Testis (tissue), 2 donors: ENCODE measurements at regions not wholly inside any gene's neighbourhood (a gene's known extent, or its start where the extent isn't known, plus 50 kb on each side); places are given as distances from the start of the nearest gene placed in this dataset.

Experiments used
- DNase-seq: peaks from one replicate; pipeline ENCODE4 v3.0.0-alpha.2; 2019
- H3K27ac ChIP-seq, 2 donors: fragments of 200-600 bp; sonication (generic); one replicate each; pipeline ENCODE4 v1.5.1; 2019
- H3K27me3 ChIP-seq: fragments of 200-600 bp; sonication (generic); one replicate; pipeline ENCODE4 v1.5.1; 2019
- H3K36me3 ChIP-seq: fragments of 200-600 bp; sonication (generic); one replicate; pipeline ENCODE4 v1.5.1; 2017; ENCODE audit warnings: low read depth; ENCODE audit errors: missing control alignments
- H3K4me1 ChIP-seq: fragments of 200-600 bp; sonication (generic); one replicate; pipeline ENCODE4 v1.5.1; 2019
- H3K4me3 ChIP-seq, 2 donors: fragments of 200-600 bp; sonication (generic); one replicate each; pipeline ENCODE4 v1.5.1; 2017 to 2019
- H3K9me3 ChIP-seq: fragments of 200-600 bp; sonication (generic); one replicate; pipeline ENCODE4 v1.5.1; 2017
- POLR2A ChIP-seq: fragments of 450-650 bp; IDR thresholded peaks from one replicate; pipeline ENCODE4 v1.6.1; 2017; ENCODE audit warnings: antibody characterized with exemption, mild to moderate bottlenecking, moderate library complexity
- WGBS, 2 donors: methylation state at CpG; one replicate each; pipeline ENCODE4 v1.1.5; 2018; 5-methylcytosine and 5-hydroxymethylcytosine counted together
- intact Hi-C: fragments of 100-400 bp; cut with DNase I; formaldehyde crosslinking; loops from one replicate; pipeline ENCODE4 v1.15.1; 2023; ENCODE audit warnings: low total_unique reads
- TF ChIP-seq, protein P1 (sequence below), 3 experiments: fragments of 450-650 bp in 2 of 3; fragments of 200-600 bp in 1 of 3; sonication (generic) in 1 of 3; IDR thresholded peaks; one replicate each; pipeline ENCODE4 v1.5.1; 2016 to 2019; ENCODE audit warnings: antibody characterized with exemption in 3 of 3, mild to moderate bottlenecking in 2 of 3, moderate library complexity in 1 of 3

DNA sequence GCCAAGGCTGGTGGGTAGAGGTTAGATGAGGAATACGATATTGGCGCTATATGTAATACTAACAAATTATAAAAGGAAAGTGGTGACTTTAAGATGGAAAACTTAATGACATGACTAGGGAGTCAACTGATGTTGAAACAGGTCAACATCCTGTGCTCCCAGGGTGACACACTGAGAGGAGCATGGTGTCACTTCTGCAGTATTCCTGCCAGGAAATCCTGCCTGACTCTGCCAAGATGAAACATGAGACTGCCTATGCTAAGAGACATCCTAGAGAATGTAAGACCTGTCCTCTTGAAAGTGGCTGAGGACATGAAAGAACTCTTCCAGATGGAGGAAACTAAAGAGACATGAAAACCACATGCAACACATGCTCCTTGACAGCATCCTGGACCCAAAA, 65.0 kb upstream of the KCND3 start:
- intact Hi-C loops = no loop called here
- H3K27ac ChIP-seq = no peak overlapping the region
- no peaks in the 10 kb centered on the region for H3K9me3 ChIP-seq
- no peaks in the 10 kb centered on the region for H3K27me3 ChIP-seq
- no peak overlapping the region for H3K4me3 ChIP-seq
- no peaks in the 10 kb centered on the region for H3K4me1 ChIP-seq
- TF ChIP-seq, protein P1, sequence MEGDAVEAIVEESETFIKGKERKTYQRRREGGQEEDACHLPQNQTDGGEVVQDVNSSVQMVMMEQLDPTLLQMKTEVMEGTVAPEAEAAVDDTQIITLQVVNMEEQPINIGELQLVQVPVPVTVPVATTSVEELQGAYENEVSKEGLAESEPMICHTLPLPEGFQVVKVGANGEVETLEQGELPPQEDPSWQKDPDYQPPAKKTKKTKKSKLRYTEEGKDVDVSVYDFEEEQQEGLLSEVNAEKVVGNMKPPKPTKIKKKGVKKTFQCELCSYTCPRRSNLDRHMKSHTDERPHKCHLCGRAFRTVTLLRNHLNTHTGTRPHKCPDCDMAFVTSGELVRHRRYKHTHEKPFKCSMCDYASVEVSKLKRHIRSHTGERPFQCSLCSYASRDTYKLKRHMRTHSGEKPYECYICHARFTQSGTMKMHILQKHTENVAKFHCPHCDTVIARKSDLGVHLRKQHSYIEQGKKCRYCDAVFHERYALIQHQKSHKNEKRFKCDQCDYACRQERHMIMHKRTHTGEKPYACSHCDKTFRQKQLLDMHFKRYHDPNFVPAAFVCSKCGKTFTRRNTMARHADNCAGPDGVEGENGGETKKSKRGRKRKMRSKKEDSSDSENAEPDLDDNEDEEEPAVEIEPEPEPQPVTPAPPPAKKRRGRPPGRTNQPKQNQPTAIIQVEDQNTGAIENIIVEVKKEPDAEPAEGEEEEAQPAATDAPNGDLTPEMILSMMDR (IDR thresholded peaks at IDR 0.05) = no peak
- no peak for TF ChIP-seq POLR2A
- 89 to 91% methylated on average over 2 of the region's 2 CpGs for WGBS, 2 donors
- DNase-seq = no peak
- no peaks in the 10 kb centered on the region for H3K36me3 ChIP-seq

DNA sequence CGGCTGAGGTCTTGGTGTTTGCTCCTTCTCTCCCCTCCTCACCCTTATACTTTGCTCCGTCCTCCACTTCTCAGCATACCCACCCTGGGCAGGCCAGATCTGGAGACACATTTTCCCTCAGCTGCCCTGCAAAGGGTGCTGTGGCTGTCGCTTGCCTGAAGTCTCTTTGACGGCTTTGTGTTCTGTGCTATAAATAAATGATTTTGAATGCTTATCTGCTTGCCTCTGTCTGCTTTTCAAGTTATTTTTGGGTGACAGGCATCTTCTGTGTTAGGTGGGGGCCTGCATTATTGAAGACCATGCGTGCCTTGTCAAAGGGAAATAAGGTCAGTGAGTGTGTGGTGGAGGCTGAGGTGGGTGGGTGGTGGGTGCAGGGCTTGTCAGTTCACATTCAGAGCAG, 66.9 kb upstream of the KCND3 start:
- H3K36me3 ChIP-seq = no peaks in the 10 kb centered on the region
- TF ChIP-seq POLR2A = no peak
- TF ChIP-seq, protein P1 (IDR thresholded peaks at IDR 0.05) = no peak

DNA sequence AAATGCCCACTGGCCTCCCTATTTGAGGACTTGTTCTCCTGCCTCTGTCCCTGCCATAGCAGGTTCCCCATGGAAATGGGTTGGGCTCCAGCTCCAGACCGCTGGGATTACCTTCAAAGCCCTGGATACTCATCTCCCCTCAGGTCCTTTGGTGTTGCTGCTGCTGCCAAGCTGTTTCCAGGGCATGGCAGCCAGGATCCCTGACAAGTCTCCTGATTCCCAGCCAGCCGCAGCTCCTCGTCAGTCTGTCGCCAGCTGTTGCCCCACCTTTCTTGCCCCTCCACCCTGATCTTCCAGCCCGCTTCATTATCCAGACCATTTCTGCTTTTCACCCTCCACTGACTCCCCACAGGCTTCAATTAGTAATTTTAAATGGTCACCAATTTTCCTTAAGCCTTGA, 68.3 kb upstream of the KCND3 start:
- no peak for DNase-seq
- 95 to 97% methylated on average over 5 of the region's 5 CpGs for WGBS, 2 donors
- H3K27me3 ChIP-seq = no peaks in the 10 kb centered on the region
- H3K36me3 ChIP-seq = no peaks in the 10 kb centered on the region
- intact Hi-C loops = no loop called here
- H3K4me1 ChIP-seq = no peaks in the 10 kb centered on the region
- no peak overlapping the region for H3K4me3 ChIP-seq
- no peak for TF ChIP-seq POLR2A
- TF ChIP-seq, protein P1 (IDR thresholded peaks at IDR 0.05) = no peak
- no peak overlapping the region for H3K27ac ChIP-seq
- H3K9me3 ChIP-seq = no peaks in the 10 kb centered on the region

More for the DNA sequence above, 66.9 kb upstream of the KCND3 start:
- intact Hi-C loops = no loop called here
- WGBS, 2 donors = 72 to 80% methylated on average over 5 of the region's 5 CpGs
- no peak for DNase-seq
- H3K4me3 ChIP-seq = no peak overlapping the region
- H3K27ac ChIP-seq = no peak overlapping the region
- H3K27me3 ChIP-seq = no peaks in the 10 kb centered on the region
- no peaks in the 10 kb centered on the region for H3K4me1 ChIP-seq
- H3K9me3 ChIP-seq = no peaks in the 10 kb centered on the region

DNA sequence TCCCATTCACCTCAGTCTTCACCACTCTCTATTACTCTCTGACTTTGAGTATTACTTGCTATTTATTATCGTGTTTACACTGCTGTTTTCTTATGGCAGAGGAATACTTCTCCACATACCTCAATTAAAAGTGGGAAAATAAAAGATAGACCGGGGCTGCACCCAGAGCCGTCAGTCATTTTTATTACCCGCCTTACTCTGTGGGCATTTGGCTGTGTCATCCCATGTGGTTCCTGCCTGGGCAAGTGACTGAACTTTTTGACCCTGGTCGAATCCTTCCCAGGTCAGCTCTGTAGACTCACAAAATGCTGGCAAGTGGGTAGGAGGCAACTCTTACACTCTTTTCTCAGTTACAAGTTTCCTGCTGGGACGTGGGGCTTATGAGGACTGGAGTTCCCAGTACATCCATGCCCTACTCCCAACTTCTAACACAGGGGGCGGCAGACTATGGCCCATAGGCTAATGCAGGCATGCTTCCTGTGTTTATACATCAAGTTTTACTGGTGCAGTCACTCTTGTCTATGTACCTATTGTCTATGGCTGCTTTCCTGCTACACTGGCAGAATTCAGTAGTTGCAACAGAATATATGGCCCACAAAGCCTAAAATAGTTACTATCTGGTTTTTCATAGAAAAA, 69.5 kb upstream of the KCND3 start:
- Histone ChIP-seq H3K27ac (no peak overlapping the region), H3K4me1 (peaks cover 8% of the 10 kb centered on the region), H3K4me3 (no peak overlapping the region), H3K9me3 (no peaks in the 10 kb centered on the region), H3K36me3 (no peaks in the 10 kb centered on the region), H3K27me3 (no peaks in the 10 kb centered on the region)
- TF ChIP-seq, protein P1 (IDR thresholded peaks at IDR 0.05) = no peak
- no peak for TF ChIP-seq POLR2A
- intact Hi-C loops = no loop called here
- DNase-seq = no peak
- WGBS, 2 donors = 88 to 90% methylated on average over 6 to 7 of the region's 7 CpGs

DNA sequence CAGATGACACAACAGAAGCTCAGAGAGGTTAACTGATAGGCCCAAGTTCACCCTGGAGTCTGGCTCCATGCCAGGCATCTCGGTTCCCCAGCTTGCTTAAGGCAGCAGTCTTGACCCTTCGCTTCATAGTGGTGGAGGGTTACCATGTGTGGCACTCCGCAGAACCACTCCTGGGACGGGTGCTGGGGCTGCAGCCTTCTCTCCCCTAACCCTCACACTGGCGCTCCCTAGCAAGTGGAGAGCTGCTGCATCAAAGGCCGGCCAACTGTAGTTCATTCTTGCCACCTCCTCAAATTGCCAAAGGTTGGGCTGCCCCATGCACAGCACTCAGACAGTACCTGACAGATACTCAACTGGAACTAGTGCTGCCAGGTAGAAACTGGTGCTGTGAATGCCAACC, 70.2 kb upstream of the KCND3 start:
- intact Hi-C loops = no loop called here
- no peaks in the 10 kb centered on the region for H3K27me3 ChIP-seq
- H3K4me1 ChIP-seq = peaks cover 15% of the 10 kb centered on the region
- no peaks in the 10 kb centered on the region for H3K36me3 ChIP-seq
- no peak for DNase-seq
- no peaks in the 10 kb centered on the region for H3K9me3 ChIP-seq
- TF ChIP-seq POLR2A = no peak
- TF ChIP-seq, protein P1 (IDR thresholded peaks at IDR 0.05) = no peak
- no peak overlapping the region for H3K27ac ChIP-seq
- WGBS, 2 donors = 75 to 96% methylated on average over 3 to 6 of the region's 6 CpGs
- H3K4me3 ChIP-seq = no peak overlapping the region
